AG20443 (cell line): ENCODE measurements at regions not wholly inside any gene's neighbourhood (a gene's known extent, or its start where the extent isn't known, plus 50 kb on each side); places are given as distances from the start of the nearest gene placed in this dataset.

Experiments used
- DNase-seq: peaks from one replicate; pipeline ENCODE4 v3.0.0; 2012; ENCODE audit warnings: low spot score, mixed read lengths

DNA sequence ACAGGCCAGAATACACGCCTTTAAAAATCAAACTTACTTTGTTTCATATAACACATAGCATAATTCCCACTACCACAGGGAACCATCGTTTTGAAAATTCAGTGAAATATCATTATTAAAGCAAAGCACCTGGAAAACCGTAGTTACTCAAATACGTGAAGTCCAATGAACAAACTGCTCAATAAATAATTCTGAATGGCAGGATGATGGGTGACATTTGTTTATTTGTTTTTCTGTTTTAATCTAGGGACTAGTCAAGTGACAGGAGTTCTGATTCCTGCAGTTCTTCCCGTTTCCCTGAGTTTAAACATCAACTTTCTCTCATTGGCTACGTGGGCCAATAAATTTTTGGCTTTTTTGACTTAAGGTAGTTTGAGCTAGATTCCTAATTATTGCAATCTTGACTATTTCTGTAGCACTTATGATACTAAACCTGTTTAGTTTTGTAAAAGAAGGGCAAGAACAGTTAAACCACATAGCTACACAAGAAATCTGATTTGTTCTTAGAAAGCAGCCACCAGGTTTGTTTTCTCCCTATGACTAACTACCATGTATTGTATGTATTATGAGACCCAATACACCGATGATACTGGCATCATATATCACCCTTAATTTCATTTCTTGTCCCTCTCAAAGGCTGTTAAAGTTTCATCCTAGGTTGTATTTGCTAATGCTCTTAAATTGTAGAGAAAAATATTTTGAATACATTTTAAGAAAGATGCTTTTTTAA, 411.2 kb downstream of the SHQ1 start:
- no peak for DNase-seq

GRCh38 chr3:72434296-72434695, 413.9 kb downstream of the SHQ1 start:
- DNase-seq, result no peak

DNA sequence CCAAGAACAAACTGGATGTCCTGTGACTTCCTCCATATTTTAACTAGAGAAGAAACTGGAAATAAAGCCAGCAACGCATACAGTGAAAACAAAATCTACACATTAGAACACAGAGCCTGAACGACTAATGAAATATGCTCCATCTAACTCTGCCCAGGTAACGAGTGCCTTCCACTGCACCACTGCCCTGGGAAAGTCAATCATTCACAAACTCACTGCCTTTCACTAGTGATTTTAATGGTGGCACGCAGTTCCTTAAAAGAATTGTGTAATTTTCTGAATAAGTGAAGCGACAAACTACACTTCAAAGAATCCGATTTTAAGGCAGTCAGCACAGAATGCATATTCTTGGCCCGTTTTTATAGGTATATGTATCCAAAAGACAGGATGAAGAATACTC, 416.0 kb downstream of the SHQ1 start:
- DNase-seq, result no peak

DNA sequence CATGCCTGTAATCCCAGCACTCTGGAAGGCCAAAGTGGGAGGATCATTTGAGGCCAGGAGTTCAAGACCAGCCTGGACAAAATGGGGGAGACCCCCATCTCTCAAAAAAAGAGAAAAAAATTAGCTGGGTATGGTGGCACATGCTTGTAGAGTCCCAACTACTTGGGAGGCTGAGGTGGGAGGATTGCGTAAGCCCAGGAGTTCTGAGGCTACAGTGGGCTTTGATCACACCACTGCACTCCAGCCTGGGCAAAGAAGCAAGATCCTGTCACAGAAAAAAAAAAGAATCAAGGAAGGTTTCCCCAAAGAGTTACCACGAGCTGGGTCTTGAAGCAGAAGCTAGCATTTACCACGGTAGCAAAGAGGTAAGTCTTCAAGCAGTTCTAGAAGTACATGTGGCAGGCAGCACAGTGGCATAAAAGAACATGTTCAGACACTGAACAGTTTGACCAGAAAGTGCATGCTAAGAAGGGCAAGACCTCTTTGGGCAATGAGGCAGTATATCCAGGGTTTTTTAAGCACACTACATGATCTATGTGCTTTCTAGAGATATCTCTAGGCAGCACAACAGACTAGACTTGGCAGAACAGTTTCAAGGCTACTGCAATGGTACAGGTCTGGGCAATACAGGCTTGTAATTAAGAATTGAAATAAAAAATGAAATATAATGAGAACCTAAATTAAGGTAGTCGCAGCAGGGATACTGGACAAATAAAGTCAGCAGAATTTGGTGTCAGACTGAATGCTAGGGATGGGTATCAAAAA, 418.5 kb downstream of the SHQ1 start:
- DNase-seq, result no peak

DNA sequence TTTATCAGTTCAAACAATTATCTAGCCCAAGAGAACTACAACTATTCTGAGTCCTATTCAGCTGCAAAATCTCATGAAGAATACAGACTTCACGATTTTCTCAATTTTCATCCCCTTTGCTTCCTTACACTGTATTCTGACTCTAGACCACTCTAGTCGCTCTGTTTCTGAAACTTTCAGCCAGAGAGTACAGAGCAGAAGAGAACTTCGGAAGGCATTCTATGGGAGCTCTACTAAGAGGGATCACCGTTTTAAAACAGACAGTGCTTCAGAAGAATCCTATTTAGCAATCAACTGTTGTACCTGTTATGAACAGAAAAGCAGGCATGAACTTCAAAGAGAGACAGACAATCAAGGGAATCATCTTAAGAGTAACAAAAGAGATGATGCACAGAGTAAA, 419.4 kb downstream of the SHQ1 start:
- DNase-seq, result no peak

DNA sequence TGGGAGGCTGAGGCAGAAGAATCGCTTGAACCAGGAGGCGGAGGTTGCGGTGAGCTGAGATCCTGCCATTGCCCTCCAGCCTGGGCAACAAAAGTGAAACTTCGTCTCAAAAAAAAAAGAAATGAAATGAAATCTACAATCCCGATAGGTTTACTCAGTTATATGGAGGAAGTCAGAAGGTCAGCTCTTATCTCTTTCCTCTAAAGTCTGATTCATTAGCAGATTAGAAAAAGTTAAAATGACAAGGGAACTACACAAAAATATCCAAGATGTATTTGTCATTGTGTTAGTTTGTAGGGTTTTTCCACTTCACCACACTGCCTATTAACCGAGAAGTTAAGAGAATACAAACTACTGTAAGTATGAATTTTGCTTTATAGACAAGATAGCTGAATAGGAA, 420.6 kb downstream of the SHQ1 start:
- DNase-seq, result no peak

DNA sequence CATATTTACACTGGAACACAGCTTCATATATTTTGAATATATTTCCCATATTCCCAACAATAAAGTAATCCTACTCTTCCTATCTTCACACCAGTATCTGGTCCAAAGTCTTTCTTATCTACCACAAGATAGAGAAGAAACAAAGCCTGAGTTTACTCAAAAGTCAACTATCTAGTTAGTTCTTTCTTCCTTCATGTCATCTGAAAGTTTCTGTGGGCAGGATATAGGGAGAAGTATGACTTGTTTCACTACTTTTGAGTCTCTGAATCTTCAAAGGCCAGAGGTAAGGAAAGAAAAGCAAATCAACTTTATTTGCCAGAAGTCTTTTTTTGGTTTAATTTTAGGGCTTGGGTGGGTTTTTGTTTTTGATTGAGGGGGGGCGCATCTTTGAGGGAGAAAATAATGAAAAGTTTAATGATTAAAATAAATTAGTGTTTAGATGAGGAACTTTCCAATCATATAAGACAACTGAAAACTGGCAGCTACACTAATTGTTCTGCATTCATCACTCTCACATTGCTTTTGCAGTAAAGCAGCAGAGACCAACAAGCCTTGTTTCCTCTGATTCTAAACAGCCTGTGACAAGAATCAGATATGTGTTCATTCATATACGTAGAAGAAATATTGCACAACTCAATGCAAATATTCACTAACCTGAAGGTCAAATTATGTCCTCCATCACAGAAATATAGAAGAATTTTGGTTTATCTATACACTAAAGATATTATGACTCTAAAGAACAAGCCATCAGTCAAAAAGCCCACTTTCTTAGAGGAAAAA, 421.4 kb downstream of the SHQ1 start:
- DNase-seq, result no peak

DNA sequence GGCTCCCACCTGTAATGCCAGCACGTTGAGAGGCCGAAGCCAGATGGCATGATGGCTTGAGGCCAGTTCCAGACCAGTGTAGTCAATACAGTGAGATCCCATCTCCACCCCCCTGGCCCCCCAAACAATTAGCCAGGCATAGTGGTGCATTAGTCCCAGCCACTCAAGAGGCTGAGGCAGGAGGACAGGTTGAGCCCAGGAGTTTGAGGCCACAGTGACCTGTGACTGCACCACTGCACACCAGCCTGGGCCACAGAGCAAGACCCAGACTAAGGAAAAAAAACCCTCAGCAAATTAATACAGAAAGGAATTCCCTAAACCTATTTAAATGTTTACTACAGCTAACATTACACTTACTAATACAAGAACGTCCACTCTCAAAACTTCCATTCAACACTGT, 424.6 kb downstream of the SHQ1 start:
- no peak for DNase-seq

DNA sequence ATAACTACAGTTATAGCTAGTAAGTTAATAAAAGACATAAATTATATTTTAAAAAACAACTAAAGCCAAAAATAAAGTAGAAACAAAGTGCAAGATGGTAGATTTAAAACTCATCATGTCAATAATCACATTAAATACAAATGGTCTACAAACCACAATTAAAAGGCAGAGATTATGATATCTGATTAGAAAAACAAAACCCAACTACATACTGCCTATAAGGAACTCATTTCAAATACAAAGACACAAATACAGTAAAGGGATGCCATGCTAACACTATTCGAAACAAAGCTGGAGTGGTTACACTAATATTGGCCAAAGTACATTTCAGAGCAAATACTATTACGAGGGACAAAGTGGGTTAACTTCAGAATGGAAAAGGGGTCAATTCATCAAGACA, 426.5 kb downstream of the SHQ1 start:
- DNase-seq, result no peak

DNA sequence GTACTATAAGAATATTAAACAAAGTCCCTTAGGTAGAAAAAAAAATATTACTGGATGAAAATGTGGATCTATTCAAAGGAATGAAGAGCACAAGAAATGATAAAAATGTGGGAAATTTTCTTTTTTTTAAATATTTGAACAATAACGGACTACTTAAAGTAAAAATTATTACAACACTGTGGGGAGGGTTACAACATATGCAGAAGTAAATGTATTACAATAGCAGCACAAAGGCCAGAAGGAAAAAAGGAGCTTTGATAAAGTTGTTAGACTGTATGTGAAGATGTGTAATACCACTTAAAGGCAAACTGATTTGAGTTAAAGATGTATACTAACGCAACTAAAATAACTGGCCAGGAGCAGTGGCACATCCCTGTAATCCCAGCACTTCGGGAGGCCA, 427.1 kb downstream of the SHQ1 start:
- DNase-seq, result no peak

DNA sequence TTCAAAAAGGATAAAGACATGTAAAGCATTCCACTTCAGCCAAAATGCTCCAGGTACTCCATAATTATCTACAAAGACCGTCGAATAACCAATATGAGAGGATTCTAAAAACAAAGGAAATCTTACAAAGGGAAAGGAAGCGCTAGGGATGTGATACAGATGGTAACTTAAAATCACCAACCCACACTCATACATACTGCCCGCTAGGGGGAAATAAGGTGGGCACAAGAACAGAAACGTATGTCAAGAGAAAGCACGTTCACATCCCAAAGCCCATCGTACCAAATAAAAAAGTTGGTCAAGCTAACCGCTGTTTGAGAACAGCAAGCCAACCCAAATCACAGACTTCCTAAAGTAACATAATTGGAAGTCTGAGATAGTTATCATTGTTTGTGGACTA, 429.4 kb downstream of the SHQ1 start:
- DNase-seq, result no peak

DNA sequence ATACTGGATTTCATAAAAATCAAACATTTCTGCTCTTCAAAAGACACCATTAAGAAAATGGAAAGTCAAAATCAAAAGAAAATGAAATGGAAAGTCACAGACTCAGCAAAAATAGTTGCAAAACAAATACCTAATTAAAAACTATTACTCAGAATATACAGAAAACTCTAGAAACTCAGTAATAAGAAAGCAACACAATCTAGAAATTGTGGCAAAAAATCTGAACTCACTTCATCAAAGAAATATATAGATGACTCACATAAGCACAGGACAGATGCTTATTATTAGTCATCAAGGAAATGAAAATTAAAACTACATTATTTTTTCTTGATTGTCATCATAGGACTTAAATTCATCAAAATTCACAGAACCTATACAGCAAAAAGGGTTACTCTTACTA, 430.0 kb downstream of the SHQ1 start:
- no peak for DNase-seq

- DNase-seq, result no peak
Observed at GRCh38 chr3:72414481-72415016, 433.7 kb downstream of the SHQ1 start.

- no peak for DNase-seq
Observed at GRCh38 chr3:72413228-72413627, 435.0 kb downstream of the SHQ1 start.

DNA sequence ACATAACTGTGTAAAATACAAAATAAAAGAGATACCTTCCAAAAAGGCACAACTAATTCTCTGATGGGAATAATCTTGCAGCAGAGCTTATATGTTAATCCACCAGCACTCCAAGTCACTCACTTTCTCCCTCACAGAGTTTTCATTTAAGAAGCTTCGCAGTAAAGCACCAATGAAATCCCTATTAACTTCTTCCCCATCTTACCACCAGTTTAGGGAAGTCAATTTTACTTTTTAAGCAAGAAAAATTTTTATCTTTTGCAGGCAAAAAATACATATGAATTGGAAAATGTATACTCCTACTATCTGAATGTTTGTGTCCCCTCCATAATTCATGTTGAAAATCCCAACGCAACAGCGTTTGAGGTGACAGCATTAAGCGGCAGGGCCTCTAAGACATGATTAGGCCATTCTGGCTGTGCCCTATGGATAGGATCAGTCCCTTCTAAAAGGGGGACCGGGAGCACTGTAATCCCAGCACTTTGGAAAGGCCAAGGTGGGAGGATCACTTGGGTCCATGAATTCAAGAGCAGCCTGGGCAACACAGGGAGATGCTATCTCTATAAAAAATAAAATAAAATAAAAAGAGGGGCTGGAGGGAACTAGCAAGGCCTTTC, 435.8 kb downstream of the SHQ1 start:
- no peak for DNase-seq

DNA sequence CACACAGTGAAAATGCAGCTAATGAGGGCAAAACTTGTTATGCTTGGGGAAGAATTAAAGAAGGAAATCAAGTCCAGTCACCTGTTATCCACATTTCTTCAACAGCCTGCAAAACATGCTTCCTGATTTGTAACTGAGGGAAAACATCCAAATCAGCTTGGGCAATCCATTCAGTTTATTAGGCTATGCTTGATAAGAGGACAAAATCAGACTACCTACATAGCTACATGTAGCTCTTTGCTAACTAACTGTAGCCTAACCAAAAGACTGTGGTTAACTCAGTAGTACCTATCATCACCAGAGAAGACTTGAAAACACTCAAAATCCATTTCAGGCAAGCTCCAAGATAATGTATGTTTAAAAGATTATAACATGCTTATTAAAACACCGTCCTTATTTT, 436.4 kb downstream of the SHQ1 start:
- no peak for DNase-seq

DNA sequence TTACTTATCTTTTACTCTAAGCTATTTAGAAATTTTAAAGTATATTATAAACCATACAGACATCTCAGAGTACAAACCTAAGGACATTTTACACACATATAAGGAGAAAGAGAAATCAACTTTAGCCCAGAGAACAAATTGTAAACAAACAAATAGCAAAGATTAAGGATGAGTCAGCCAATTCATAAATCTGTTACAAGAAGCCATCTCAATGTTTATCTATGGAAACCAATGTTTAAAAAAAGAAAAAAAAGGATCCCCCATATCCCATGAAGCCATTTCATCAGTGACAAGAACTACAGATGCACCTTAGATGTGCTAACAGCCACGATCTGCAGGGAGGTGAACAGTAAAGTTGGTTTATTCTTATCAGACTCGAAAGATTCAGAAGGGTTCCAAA, 437.1 kb downstream of the SHQ1 start:
- DNase-seq, result no peak

DNA sequence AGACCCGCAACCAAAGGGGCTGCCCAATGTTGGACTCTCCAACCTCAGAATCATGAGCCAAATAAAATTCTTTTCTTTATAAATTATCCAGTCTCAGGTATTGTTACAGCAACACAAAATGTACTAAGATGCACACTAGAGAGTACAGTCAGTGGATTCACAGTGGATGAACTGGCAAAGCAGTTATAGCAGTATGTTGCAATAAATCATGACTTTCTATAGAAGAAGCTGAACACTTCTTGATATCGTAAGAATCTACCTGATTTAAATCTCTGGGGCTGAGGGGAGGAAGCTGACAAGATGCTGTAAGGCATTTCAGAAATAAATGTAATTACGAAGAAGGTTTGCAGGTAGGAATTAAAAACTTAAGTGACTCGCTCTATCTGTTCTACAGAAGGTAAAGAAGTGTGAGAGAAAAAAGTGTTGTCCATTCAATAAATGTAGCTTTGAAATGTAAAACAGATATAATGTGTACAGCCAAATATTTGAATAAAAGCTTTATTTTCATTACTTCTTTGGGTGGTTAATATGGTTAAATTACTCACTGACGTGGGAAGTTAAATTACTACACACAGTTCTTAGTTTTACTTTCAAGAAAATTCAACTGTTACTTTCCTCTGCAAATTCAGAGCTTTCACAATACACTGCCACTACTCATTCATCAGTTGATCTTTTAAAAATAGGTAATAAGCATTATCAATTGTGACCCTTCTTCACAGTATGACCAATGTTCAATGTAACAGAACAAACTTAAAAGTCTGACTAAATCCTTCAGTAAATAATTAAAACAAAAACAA, 439.1 kb downstream of the SHQ1 start:
- no peak for DNase-seq

- no peak for DNase-seq
Observed at GRCh38 chr3:72407766-72408165, 440.5 kb downstream of the SHQ1 start.

DNA sequence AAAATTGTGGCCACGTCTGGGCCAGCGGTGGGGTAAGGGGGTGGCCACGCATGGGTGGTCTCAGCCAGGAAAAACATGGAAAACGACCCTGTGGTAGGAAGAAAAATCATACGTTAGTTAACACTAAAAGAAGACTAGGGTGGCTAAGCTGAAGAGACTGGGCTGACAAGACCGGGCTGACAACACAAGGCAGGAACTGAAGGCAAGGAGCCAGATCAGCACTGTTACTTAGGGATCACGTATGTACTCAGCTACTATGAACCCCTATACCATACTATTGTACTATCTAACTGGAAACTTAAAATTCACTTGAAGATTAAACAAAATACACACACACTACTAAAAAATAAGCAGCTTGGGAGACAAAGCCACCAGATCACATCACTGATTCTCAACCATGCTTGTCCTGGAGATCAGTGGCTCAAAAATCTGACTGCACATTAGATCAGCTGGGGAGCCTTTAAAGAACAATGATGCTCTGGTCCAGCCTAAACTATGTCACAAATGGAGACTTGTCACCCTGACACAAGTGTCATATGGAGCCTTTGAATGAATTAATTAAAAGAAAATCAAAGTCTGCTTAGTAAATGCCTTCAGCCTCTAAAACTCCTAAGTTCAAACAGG, 442.2 kb downstream of the SHQ1 start:
- DNase-seq, result peak; percentile 11

DNA sequence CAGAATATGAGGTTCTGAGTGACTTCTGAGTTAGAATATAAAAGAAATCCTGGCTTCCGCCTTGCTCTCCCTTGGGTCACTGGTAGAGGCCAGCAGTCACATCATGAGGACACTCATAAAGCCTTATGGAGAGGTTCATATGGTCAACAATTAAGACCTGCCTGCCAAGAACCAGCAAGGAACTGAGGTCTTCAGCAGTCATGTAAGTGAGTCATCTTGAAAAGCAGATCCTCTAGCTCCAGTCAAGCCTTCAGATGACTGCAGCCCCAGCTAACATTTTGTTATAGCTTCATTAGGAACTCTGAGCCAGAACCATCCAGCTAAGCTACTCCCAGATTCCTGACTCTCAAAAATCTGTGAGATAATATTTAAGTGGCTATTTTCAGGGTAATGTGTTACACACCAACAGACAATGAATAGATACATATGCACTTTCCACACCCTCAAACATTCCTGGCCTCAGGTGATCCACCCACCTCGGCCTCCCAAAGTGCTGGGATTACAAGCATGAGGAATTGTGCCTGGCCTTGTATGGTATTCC, 447.2 kb downstream of the SHQ1 start:
- no peak for DNase-seq
